Breast epithelium (tissue), 4 donors: ENCODE measurements at regions not wholly inside any gene's neighbourhood (a gene's known extent, or its start where the extent isn't known, plus 50 kb on each side); places are given as distances from the start of the nearest gene placed in this dataset.

Experiments
- DNase-seq, 2 donors: peaks; one replicate each; pipeline ENCODE4 v3.0.0-alpha.2; 2019; ENCODE audit warnings: low spot score in 2 of 2
- H3K27ac ChIP-seq, 2 donors: fragments of 200-600 bp; sonication (generic) in 1 of 2; one replicate each; pipeline ENCODE4 v1.5.1; 2016 to 2019; ENCODE audit warnings: mild to moderate bottlenecking in 1 of 2
- H3K27me3 ChIP-seq, 2 donors: fragments of 200-600 bp; sonication (generic) in 1 of 2; one replicate each; pipeline versions ENCODE4 v1.5.1 to v1.6.0; 2017 to 2019; ENCODE audit warnings: control low read depth in 1 of 2, mild to moderate bottlenecking in 1 of 2
- H3K36me3 ChIP-seq: fragments of 200-600 bp; one replicate; pipeline ENCODE4 v1.5.1; 2019
- H3K4me1 ChIP-seq, 2 donors: fragments of 200-600 bp; sonication (generic); one replicate each; pipeline ENCODE4 v1.5.1; 2016 to 2019; ENCODE audit warnings: control low read depth in 1 of 2
- H3K4me3 ChIP-seq, 3 donors: fragments of 200-600 bp; sonication (generic); 1 replicate in 2 of 3; 2 replicates in 1 of 3; pipeline ENCODE4 v1.5.1; 2016 to 2019; ENCODE audit warnings: mild to moderate bottlenecking in 3 of 3, moderate library complexity in 2 of 3
- H3K9me3 ChIP-seq, 2 donors: fragments of 200-600 bp; sonication (generic) in 1 of 2; one replicate each; pipeline ENCODE4 v1.5.1; 2016 to 2019; ENCODE audit warnings: control low read depth in 1 of 2
- CTCF ChIP-seq, 3 donors: fragments of 450-650 bp; IDR thresholded peaks; one replicate each; pipeline ENCODE4 v1.5.1; 2016 to 2017; ENCODE audit warnings: antibody characterized with exemption in 3 of 3, mild to moderate bottlenecking in 3 of 3, moderate library complexity in 3 of 3
- POLR2A ChIP-seq: fragments of 450-650 bp; IDR thresholded peaks from one replicate; pipeline ENCODE4 v1.6.1; 2016; ENCODE audit warnings: antibody characterized with exemption, mild to moderate bottlenecking, moderate library complexity
- POLR2AphosphoS5 ChIP-seq, 3 donors: sonication (generic); formaldehyde crosslinking; IDR thresholded peaks; one replicate each; pipeline ENCODE4 v1.6.1; 2017; ENCODE audit warnings: antibody characterized with exemption in 3 of 3
- intact Hi-C: fragments of 100-400 bp; cut with DNase I; formaldehyde crosslinking; loops from one replicate; pipeline ENCODE4 v1.15.1; 2023; ENCODE audit warnings: low total_unique reads

GRCh38 chr12:78696267-78696666, 168.3 kb upstream of the SYT1 start:
- H3K4me3 ChIP-seq: no peak overlapping the region
- TF ChIP-seq POLR2AphosphoS5 (IDR thresholded peaks at IDR 0.05): no peak
- no peak for TF ChIP-seq POLR2A
- TF ChIP-seq CTCF (IDR thresholded peaks at IDR 0.05): no peak
- no peak overlapping the region for H3K27ac ChIP-seq
- no peaks in the 10 kb centered on the region for H3K27me3 ChIP-seq
- peaks cover 0 to 4% of the 10 kb centered on the region in 2 donors for H3K9me3 ChIP-seq
- intact Hi-C loops: loop anchor here (5.0 kb wide), 1 partner anchor 1249 kb away; no protein-coding TSS in a partner anchor
- no peaks in the 10 kb centered on the region for H3K36me3 ChIP-seq
- DNase-seq: no peak
- H3K4me1 ChIP-seq: no peaks in the 10 kb centered on the region

GRCh38 chr12:78697817-78698415, 166.7 kb upstream of the SYT1 start:
- Histone ChIP-seq H3K36me3 (no peaks in the 10 kb centered on the region), H3K27me3 (no peaks in the 10 kb centered on the region), H3K4me3 (no peak overlapping the region), H3K4me1 (no peaks in the 10 kb centered on the region), H3K9me3 (peaks cover 0 to 4% of the 10 kb centered on the region in 2 donors), H3K27ac (no peak overlapping the region)
- TF ChIP-seq CTCF (IDR thresholded peaks at IDR 0.05) (no peak), POLR2A (no peak), POLR2AphosphoS5 (IDR thresholded peaks at IDR 0.05) (no peak)
- no peak for DNase-seq
- intact Hi-C loops: loop anchor here (5.0 kb wide), 1 partner anchor 1251 kb away; no protein-coding TSS in a partner anchor

DNA sequence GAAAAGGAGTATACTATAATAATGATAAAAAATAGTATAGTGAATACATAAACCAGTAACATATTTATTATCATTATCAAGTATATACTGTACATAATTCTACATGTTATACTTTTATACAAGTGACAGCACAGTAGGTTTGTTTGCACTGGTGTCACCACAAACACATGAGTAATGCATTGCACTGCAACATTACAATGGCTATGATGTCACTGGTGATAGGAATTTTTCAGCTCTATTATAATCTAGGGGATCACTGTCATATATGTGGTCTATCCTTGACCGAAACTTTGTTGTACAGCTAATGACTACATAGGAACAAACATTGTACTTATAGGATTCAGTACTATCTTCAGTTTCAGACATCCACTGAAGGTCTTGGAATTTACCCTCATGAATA, 165.8 kb upstream of the SYT1 start:
- no peak for DNase-seq
- H3K27ac ChIP-seq: no peak overlapping the region
- no peaks in the 10 kb centered on the region for H3K9me3 ChIP-seq
- no peaks in the 10 kb centered on the region for H3K27me3 ChIP-seq
- TF ChIP-seq CTCF (IDR thresholded peaks at IDR 0.05) (no peak), POLR2AphosphoS5 (IDR thresholded peaks at IDR 0.05) (no peak), POLR2A (no peak)
- no peaks in the 10 kb centered on the region for H3K36me3 ChIP-seq
- intact Hi-C loops: loop anchor here (5.0 kb wide), 1 partner anchor 1251 kb away; no protein-coding TSS in a partner anchor
- H3K4me3 ChIP-seq: no peak overlapping the region
- no peaks in the 10 kb centered on the region for H3K4me1 ChIP-seq

DNA sequence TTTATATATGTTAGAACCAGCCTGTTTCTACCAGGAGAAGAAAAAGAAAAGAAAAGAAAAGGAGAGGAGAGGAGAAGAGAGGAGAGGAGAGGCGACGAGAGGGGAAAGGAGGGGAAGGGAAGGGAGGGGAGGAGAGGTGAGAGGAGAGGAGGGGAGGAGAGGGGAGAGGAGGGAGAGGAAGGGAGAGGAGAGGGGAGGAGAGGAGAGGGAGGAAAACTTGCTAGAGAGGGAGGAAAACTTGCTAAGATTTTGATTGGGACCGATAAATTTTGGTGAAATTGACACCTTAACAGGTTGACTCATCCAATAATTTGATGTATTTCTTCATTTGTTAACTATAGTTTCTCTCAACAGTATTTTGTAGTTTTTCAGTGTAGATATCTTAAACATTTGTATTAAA, 164.0 kb upstream of the SYT1 start:
- H3K36me3 ChIP-seq: no peaks in the 10 kb centered on the region
- no peak for TF ChIP-seq CTCF (IDR thresholded peaks at IDR 0.05)
- TF ChIP-seq POLR2AphosphoS5 (IDR thresholded peaks at IDR 0.05): no peak
- intact Hi-C loops: no loop called here
- no peak overlapping the region for H3K27ac ChIP-seq
- H3K4me3 ChIP-seq: no peak overlapping the region
- H3K27me3 ChIP-seq: no peaks in the 10 kb centered on the region
- DNase-seq: no peak
- H3K4me1 ChIP-seq: no peaks in the 10 kb centered on the region
- no peaks in the 10 kb centered on the region for H3K9me3 ChIP-seq

- intact Hi-C loops: no loop called here
- no peak for TF ChIP-seq CTCF (IDR thresholded peaks at IDR 0.05)
- no peak for TF ChIP-seq POLR2A
- no peak for TF ChIP-seq POLR2AphosphoS5 (IDR thresholded peaks at IDR 0.05)
- Histone ChIP-seq H3K27ac (no peak overlapping the region), H3K4me3 (no peak overlapping the region), H3K9me3 (no peaks in the 10 kb centered on the region), H3K4me1 (no peaks in the 10 kb centered on the region), H3K27me3 (no peaks in the 10 kb centered on the region), H3K36me3 (no peaks in the 10 kb centered on the region)
- no peak for DNase-seq
Measured at GRCh38 chr12:78703820-78704525, 160.6 kb upstream of the SYT1 start.
